HG03135 (cell line): ENCODE measurements at regions not wholly inside any gene's neighbourhood (a gene's known extent, or its start where the extent isn't known, plus 50 kb on each side); places are given as distances from the start of the nearest gene placed in this dataset.

ENCODE experiments used
- ATAC-seq: cut with Tn5 transposase; IDR thresholded peaks from one replicate; pipeline ENCODE4 v1.9.1; 2021; ENCODE audit warnings: mild to moderate bottlenecking, moderate library complexity; ENCODE audit not compliant: unreplicated experiment

GRCh38 chr3:159828542-159828943 is 160.1 kb upstream of the IL12A start:
- no peak for ATAC-seq

DNA sequence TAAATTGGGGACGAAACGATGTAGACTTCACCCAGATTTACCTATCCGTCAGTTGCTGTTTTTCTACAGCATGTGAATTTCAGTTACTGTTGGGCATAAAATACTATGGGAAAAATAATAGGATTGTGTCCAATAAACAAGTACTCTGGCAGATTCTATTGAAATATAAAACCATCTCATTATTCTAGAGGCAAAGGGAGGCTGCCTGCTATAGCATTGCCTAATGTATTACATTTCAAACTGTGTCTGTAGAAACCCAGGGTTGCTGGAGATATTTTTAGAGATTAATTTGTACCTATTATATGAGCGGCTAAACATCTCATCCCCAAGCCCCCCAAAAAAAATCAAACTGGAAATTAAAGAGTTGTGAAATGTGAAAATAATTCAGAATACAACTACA is 159.6 kb upstream of the IL12A start:
- no peak for ATAC-seq

- no peak for ATAC-seq
Observed at GRCh38 chr3:159829539-159830227, 159.0 kb upstream of the IL12A start.

GRCh38 chr3:159830523-159831154 is 158.0 kb upstream of the IL12A start:
- no peak for ATAC-seq

GRCh38 chr3:159831466-159831865 is 157.2 kb upstream of the IL12A start:
- peak; percentile 40 for ATAC-seq

DNA sequence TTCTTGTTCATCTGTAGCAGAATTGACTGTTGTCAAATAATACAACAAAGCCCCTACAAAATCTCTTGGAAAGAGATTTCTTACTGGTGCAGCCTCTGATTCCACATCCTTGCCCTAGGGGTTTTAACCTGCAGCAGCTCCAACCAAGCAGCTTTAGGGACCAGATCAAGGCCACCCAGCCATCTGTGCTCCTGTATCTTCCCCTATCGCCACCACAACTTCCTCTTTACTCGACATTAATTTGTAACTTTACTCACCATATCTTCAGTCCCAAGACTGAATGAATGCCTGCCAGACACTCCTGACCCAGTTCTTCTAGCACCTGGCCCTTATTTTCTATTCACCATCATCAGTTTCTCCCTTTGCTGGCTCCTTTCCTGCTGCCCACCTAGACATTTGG is 156.6 kb upstream of the IL12A start:
- ATAC-seq: peak; percentile 94

DNA sequence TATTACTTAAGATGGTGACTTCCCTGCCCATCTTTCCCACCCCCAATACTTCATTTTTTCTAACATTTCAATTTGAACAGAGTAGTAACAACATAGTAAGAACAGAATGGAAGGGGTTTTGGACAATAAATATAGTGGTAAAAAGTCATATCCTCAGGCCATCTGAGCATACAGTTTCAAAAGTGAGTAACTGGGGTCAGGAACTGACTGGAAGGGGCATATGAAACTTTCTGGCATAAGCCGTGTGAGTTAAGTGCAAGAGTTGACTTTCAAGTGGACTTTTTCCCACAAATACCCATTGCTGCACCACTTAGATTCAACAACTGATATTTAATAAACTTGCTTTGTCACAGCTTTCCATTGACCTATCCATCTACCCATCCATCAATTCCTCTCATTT is 153.5 kb upstream of the IL12A start:
- ATAC-seq: no peak

- no peak for ATAC-seq
Observed at GRCh38 chr3:159837725-159838124, 150.9 kb upstream of the IL12A start.

GRCh38 chr3:159838938-159839337 is 149.7 kb upstream of the IL12A start:
- no peak for ATAC-seq

DNA sequence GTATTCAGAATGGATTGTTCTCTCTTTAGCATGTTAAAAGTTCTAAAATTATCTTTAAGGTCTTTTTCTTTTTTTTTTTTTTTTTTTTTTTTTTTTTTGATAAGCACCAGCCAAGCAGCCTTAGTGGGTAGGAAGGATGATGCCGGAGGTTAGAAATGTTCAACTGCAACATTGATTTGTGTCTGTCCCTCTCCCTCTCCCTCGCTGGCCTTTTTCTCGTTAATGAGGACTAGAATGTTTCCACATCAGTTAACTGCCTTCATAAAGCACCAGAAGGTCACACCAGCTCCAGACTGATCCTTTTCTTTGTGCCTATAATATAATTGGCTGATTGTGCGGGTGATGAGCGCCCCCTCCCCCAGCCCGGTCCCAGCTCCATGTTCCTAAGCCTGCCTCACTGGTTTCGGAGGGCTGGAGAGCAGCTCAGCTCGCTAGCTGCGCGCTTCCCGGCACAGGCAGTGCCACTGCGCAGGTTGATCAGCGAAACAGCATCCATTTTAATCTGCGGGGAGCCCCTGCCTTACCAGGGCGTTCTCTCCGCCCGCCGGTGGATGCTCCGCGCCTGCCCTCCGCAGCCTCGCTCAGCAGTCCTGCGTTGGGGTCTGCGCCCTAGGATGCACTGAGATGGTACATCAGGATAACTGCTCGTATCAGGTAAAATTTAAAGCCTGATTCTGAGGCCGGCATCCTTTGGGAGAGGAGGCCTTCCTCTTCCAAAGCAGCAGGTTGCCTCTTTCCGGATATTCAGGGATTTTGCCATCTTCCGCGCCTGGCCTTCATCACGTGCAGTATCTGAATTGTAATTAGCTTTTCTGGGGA is 148.9 kb upstream of the IL12A start, which contains the start of gene SCHIP1:
Gene SCHIP1, plus strand, starts transcription at position 301 of the 819 bp plus-strand sequence.
- no peak for ATAC-seq

DNA sequence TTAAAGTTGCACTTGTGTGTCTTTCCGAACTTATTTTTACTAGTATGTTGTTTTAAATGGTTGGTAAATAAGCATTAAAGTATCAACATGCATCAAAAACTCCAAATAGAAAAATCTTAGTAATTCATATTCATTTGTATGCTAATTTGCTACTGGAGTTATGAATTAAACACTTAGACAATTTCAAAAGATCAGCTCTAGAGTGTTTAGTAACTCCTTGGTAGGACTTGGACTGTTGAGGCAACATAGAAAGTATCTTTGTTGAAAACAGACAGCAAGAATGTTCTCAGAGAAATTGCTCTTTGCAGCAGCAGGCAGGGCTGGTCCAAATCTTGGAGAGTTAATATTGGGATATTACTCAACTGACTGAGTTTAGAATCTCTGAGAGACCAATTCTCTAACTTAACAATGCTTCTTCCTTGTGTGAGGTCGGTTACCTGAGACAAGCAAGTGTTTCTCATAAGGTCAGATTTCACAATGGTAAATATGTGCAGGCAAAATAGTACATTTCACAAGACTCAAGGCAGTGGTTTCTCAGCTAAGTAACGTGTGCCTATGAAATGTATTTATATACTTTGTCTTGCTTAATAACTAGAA is 147.8 kb upstream of the IL12A start:
- no peak for ATAC-seq

DNA sequence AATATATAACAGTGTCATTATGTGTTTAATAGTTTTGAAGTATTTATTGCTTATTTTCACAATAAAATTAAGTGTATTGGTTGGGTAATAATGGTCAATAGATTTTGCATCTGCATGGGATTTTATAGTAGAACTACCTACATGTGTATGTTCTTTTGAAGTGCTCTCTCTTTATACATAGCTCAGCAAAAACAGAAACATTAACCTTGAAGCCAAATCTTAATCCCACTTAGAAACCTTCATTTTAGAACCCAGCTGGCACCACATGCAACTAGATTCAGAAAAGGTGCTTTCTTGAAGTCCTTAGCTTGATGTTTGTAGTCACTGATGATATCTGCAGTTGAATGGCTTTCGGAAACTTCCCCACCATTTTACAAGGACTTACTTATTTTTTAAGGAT is 146.9 kb upstream of the IL12A start:
- no peak for ATAC-seq

DNA sequence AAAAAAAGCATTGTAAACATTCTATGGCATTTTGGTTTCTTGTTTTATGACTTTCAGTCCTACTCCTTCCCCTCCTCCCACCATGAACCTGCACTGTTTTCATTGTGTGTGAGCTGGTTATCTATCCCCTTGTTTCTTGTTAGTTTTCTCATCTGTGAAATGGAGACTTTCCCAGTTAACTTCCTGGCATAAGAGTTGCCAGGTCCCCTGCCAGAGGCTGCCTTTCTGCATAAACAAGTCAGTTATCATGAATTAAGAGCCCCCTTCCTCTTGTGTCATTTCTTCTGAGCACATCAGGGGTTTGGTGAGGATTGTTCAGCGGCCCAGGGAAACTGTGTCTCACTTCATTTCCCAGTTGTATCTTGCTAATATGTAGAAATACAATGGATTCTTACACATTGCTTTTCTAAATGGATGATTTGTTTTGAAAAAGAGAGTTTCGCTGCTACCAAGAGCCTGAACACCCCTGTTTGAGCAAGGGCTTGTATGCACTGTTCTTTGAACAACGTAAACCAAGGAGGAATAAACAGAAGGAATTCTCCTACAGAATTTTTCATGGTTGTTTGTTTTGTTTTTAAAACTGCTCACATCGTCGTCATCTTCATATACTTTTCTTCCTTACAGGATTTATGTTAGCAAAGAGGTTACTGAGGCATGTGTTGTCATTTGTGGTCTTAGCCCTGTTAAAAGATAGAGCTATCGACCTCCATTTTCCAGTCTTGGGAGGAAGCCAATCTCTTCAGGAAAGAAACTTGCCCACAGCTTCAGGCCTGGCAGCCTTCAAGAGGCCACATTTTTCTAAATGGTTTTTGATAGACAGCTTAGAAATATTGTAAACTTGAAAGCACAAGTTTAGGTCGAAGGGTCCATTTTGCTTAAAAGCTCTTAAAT is 144.6 kb upstream of the IL12A start:
- no peak for ATAC-seq

GRCh38 chr3:159844801-159845261 is 143.8 kb upstream of the IL12A start:
- no peak for ATAC-seq

GRCh38 chr3:159845737-159846136 is 142.9 kb upstream of the IL12A start:
- ATAC-seq: no peak

- ATAC-seq: no peak
Observed at GRCh38 chr3:159846255-159846654, 142.4 kb upstream of the IL12A start.

DNA sequence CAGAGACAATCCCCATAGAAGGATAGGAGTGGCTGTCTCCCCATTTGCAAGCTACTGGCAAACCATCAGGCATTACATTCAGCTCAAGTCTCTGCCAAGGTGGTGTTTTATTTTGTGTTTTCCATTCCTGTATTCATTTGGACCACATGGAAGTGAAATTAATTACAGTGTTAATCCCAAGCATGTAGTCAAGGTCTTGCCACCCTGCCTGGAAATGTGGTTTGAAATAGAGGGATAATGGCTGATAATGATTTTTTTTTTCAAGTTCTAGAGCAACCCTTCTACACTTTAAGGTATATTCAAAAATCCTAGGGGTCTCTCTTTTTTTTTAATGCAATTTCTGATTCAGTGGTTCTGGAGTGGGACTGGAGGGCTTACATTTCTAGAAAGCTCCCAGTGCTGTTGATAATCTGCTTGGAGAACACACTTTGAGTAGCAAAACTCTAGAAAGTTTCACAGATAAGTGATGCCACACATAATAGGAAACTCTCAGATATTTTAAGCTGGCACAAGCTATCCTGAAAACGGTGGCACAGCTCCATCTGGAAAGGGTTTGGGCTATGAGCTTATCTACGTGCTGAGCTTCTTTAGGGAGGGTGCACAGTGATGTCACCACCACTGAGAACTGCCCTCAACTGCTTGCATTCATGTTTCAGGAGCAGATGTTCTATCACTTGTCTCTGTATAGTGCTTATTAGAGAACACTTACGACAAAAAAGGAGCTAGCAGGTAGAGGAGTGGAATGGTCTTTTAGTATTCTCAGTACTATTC is 140.1 kb upstream of the IL12A start:
- ATAC-seq: no peak

DNA sequence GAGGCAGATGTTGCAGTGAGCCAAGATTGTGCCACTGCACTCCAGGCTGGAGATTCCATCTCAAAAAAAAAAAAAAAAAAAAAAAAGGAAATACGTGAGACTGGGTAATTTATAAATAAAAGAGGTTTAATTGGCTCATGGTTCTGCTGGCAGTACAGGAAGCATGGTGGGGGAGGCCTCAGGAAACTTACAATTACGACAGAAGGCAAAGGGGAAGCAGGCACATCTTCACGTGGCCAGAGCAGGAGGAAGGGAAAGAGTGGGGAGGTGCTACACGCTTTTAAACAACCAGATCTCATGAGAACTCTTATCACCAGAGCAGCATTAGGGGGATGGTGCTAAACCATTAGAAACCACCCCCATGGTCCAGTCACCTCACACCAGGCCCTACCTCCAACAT is 138.2 kb upstream of the IL12A start:
- ATAC-seq: no peak

- ATAC-seq: no peak
Observed at GRCh38 chr3:159852266-159852665, 136.4 kb upstream of the IL12A start.
